ENCODE measurements at regions not wholly inside any gene's neighbourhood (a gene's known extent, or its start where the extent isn't known, plus 50 kb on each side); places are given as distances from the start of the nearest gene placed in this dataset.

GRCh38 chr10:21261842-21262294, 263.6 kb downstream of the SKIDA1 start:
- CTCF ChIA-PET, result no interaction called here
- POLR2A ChIA-PET, result no interaction called here
- Mint-ChIP-seq H3K4me1 (ENCODE audit: low read depth) (no peaks in the 10 kb centered on the region), H3K36me3 (ENCODE audit: low read depth) (no peaks in the 10 kb centered on the region), H3K9me3 (peaks cover 1% of the 10 kb centered on the region), H3K27me3 (peaks cover 1% of the 10 kb centered on the region), H3K4me3 (no peak overlapping the region), H3K27ac (no peak overlapping the region)
- no peak for TF ChIP-seq CTCF (IDR thresholded peaks at IDR 0.05)
- ATAC-seq, result no peak
- intact Hi-C loops (cut with micrococcal nuclease), result loop anchor here (10.0 kb wide), 1 partner anchor 407 kb away; no protein-coding TSS in a partner anchor
- DNase-seq, result no peak

- ATAC-seq (no peak), DNase-seq (no peak)
- peaks cover 1% of the 10 kb centered on the region for H3K27me3 Mint-ChIP-seq
- H3K4me1 Mint-ChIP-seq (ENCODE audit: low read depth), result no peaks in the 10 kb centered on the region
- intact Hi-C loops (cut with micrococcal nuclease), result loop anchor here (10.0 kb wide), 1 partner anchor 406 kb away; no protein-coding TSS in a partner anchor
- H3K4me3 Mint-ChIP-seq, result no peak overlapping the region
- POLR2A ChIA-PET, result no interaction called here
- H3K9me3 Mint-ChIP-seq, result peaks cover 1% of the 10 kb centered on the region
- no peaks in the 10 kb centered on the region for H3K36me3 Mint-ChIP-seq (ENCODE audit: low read depth)
- CTCF ChIA-PET, result no interaction called here
- H3K27ac Mint-ChIP-seq, result no peak overlapping the region
- no peak for TF ChIP-seq CTCF (IDR thresholded peaks at IDR 0.05)
Observed at GRCh38 chr10:21260506-21261149, 264.9 kb downstream of the SKIDA1 start.

GRCh38 chr10:21260066-21260465, 265.4 kb downstream of the SKIDA1 start:
- Mint-ChIP-seq H3K27ac (no peak overlapping the region), H3K9me3 (no peaks in the 10 kb centered on the region), H3K27me3 (peaks cover 1% of the 10 kb centered on the region), H3K36me3 (ENCODE audit: low read depth) (no peaks in the 10 kb centered on the region), H3K4me1 (ENCODE audit: low read depth) (no peaks in the 10 kb centered on the region), H3K4me3 (no peak overlapping the region)
- no peak for TF ChIP-seq CTCF (IDR thresholded peaks at IDR 0.05)
- ATAC-seq (no peak), DNase-seq (no peak)
- intact Hi-C loops (cut with micrococcal nuclease), result loop anchor here (10.0 kb wide), 1 partner anchor 405 kb away; no protein-coding TSS in a partner anchor
- CTCF ChIA-PET, result no interaction called here
- POLR2A ChIA-PET, result no interaction called here

GRCh38 chr10:21257919-21258318, 267.6 kb downstream of the SKIDA1 start:
- ChIA-PET POLR2A (no interaction called here), CTCF (no interaction called here)
- no peak for TF ChIP-seq CTCF (IDR thresholded peaks at IDR 0.05)
- intact Hi-C loops (cut with micrococcal nuclease), result no loop called here
- no peak overlapping the region for H3K27ac Mint-ChIP-seq
- no peak for DNase-seq
- no peak for ATAC-seq
- H3K36me3 Mint-ChIP-seq (ENCODE audit: low read depth), result no peaks in the 10 kb centered on the region
- peaks cover 3% of the 10 kb centered on the region for H3K27me3 Mint-ChIP-seq
- H3K4me3 Mint-ChIP-seq, result no peak overlapping the region
- H3K9me3 Mint-ChIP-seq, result no peaks in the 10 kb centered on the region
- H3K4me1 Mint-ChIP-seq (ENCODE audit: low read depth), result no peaks in the 10 kb centered on the region

- intact Hi-C loops (cut with micrococcal nuclease), result no loop called here
- no peak overlapping the region for H3K27ac Mint-ChIP-seq
- TF ChIP-seq CTCF (IDR thresholded peaks at IDR 0.05), result no peak
- ChIA-PET POLR2A (no interaction called here), CTCF (no interaction called here)
- H3K4me1 Mint-ChIP-seq (ENCODE audit: low read depth), result no peaks in the 10 kb centered on the region
- ATAC-seq (no peak), DNase-seq (no peak)
- H3K4me3 Mint-ChIP-seq, result no peak overlapping the region
- peaks cover 3% of the 10 kb centered on the region for H3K27me3 Mint-ChIP-seq
- H3K9me3 Mint-ChIP-seq, result no peaks in the 10 kb centered on the region
- no peaks in the 10 kb centered on the region for H3K36me3 Mint-ChIP-seq (ENCODE audit: low read depth)
Observed at GRCh38 chr10:21257191-21257590, 268.3 kb downstream of the SKIDA1 start.
